NT2/D1 (cell line): ENCODE measurements at regions not wholly inside any gene's neighbourhood (a gene's known extent, or its start where the extent isn't known, plus 50 kb on each side); places are given as distances from the start of the nearest gene placed in this dataset.

Experiments used
- SUZ12 ChIP-seq: IDR thresholded peaks from 2 replicates; pipeline ENCODE4 v1.6.1; 2011; ENCODE audit not compliant: insufficient read length, insufficient read depth; ENCODE audit errors: extremely low read depth
- ZNF274 ChIP-seq: IDR thresholded peaks from 2 replicates; pipeline ENCODE4 v1.6.1; 2011; ENCODE audit warnings: mild to moderate bottlenecking, low read depth, low read length

- TF ChIP-seq SUZ12 (no peak), ZNF274 (no peak)
Measured at GRCh38 chr10:3714967-3715366, 70.0 kb downstream of the KLF6 start.
